Activated naive CD8-positive, alpha-beta T cell treated with anti-CD3 and anti-CD28 coated beads, Interleukin-2, amount 10 ng/mL, durations not matched to agents 7 days and 5 days (primary cell): ENCODE measurements at regions not wholly inside any gene's neighbourhood (a gene's known extent, or its start where the extent isn't known, plus 50 kb on each side); places are given as distances from the start of the nearest gene placed in this dataset.

Experiments
- ATAC-seq: fragments of 150-1000 bp; cut with Tn5 transposase; one replicate; pipeline ENCODE4 v1.10.0; 2021; ENCODE audit warnings: low read depth, moderate library complexity
- POLR2A ChIA-PET: fragments of 350-600 bp; sonication (Branson Sonifier 250); formaldehyde crosslinking; loops from one replicate; lab custom pipeline; 2021; ENCODE audit warnings: antibody characterized with exemption; lab: Charles Lee
- DNase-seq: peaks from one replicate; pipeline ENCODE4 v3.0.0; 2021
- H3K27ac Mint-ChIP-seq: one replicate; pipeline ENCODE4 v1.8.0; 2022; ENCODE audit warnings: mild to moderate bottlenecking, mixed read lengths
- H3K27me3 Mint-ChIP-seq: one replicate; pipeline ENCODE4 v1.8.0; 2022; ENCODE audit warnings: mild to moderate bottlenecking, moderate library complexity, mixed read lengths
- H3K36me3 Mint-ChIP-seq: one replicate; pipeline ENCODE4 v1.8.0; 2021; ENCODE audit warnings: mild to moderate bottlenecking, mixed read lengths
- H3K4me1 Mint-ChIP-seq: one replicate; pipeline ENCODE4 v1.8.0; 2021; ENCODE audit warnings: mixed read lengths
- H3K4me3 Mint-ChIP-seq: one replicate; pipeline ENCODE4 v1.8.0; 2022; ENCODE audit warnings: mild to moderate bottlenecking, moderate library complexity, mixed read lengths
- H3K9me3 Mint-ChIP-seq: one replicate; pipeline ENCODE4 v1.8.0; 2021; ENCODE audit warnings: mixed read lengths

DNA sequence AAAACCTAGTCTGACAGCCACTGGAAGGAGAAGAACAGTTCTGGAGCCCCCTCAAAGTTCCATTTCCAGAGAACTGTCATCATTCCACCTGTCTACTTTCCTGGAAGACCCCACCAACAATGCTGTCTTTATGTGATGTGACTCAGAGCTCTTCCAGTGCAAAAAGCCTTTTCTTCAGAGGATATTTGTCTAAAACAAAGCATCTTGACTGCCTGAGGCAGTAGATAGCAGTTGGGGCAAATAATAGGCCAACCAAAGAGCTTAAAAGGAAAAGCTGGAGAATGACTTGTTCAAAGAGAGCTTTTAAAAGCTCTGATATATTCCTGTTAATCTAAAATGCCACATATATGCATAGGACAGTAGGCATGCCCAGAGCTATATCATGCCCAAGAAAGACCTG, 62.6 kb downstream of the MIS18A start:
- no peak overlapping the region for H3K4me3 Mint-ChIP-seq
- H3K36me3 Mint-ChIP-seq, result no peaks in the 10 kb centered on the region
- no peak overlapping the region for H3K27ac Mint-ChIP-seq
- H3K9me3 Mint-ChIP-seq, result peaks cover 1% of the 10 kb centered on the region
- no peak for ATAC-seq
- POLR2A ChIA-PET, result no interaction called here
- peaks cover 2% of the 10 kb centered on the region for H3K27me3 Mint-ChIP-seq
- no peak for DNase-seq
- H3K4me1 Mint-ChIP-seq, result no peaks in the 10 kb centered on the region

GRCh38 chr21:32215306-32215685, 63.6 kb downstream of the MIS18A start:
- H3K9me3 Mint-ChIP-seq, result no peaks in the 10 kb centered on the region
- DNase-seq (no peak), ATAC-seq (no peak)
- no peak overlapping the region for H3K27ac Mint-ChIP-seq
- no peaks in the 10 kb centered on the region for H3K4me1 Mint-ChIP-seq
- H3K36me3 Mint-ChIP-seq, result no peaks in the 10 kb centered on the region
- H3K27me3 Mint-ChIP-seq, result peaks cover 2% of the 10 kb centered on the region
- POLR2A ChIA-PET, result no interaction called here
- no peak overlapping the region for H3K4me3 Mint-ChIP-seq

- Mint-ChIP-seq H3K9me3 (no peaks in the 10 kb centered on the region), H3K27ac (no peak overlapping the region), H3K4me3 (no peak overlapping the region), H3K4me1 (no peaks in the 10 kb centered on the region), H3K36me3 (no peaks in the 10 kb centered on the region), H3K27me3 (peaks cover 2% of the 10 kb centered on the region)
- no peak for DNase-seq
- POLR2A ChIA-PET, result no interaction called here
- no peak for ATAC-seq
Observed at GRCh38 chr21:32214654-32215305, 64.1 kb downstream of the MIS18A start.

- POLR2A ChIA-PET, result no interaction called here
- H3K9me3 Mint-ChIP-seq, result no peaks in the 10 kb centered on the region
- peaks cover 2% of the 10 kb centered on the region for H3K27me3 Mint-ChIP-seq
- ATAC-seq (no peak), DNase-seq (no peak)
- no peaks in the 10 kb centered on the region for H3K4me1 Mint-ChIP-seq
- H3K27ac Mint-ChIP-seq, result no peak overlapping the region
- H3K4me3 Mint-ChIP-seq, result no peak overlapping the region
- H3K36me3 Mint-ChIP-seq, result no peaks in the 10 kb centered on the region
Observed at GRCh38 chr21:32212116-32212515, 66.7 kb downstream of the MIS18A start.

- ATAC-seq, result no peak
Observed at GRCh38 chr21:32211306-32211705, 67.5 kb downstream of the MIS18A start.

DNA sequence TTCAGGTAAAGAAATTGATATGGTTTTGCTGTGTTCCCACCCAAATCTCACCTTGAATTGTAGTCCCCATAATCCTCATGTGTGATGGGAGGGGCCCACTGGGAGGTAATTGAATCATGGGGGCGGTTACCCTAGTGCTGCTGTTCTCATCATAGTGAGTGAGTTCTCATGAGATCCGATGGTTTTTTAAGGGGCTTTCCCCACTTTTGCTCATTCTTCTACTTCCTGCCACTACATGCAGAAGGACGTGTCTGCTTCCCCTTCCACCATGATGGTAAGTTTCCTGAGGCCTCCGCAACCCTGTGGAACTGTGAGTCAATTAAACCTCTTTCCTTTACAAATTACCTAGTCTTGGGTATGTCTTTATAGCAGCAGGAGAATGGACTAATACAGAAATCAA, 69.3 kb downstream of the MIS18A start:
- Mint-ChIP-seq H3K36me3 (no peaks in the 10 kb centered on the region), H3K9me3 (no peaks in the 10 kb centered on the region), H3K27ac (no peak overlapping the region), H3K27me3 (no peaks in the 10 kb centered on the region), H3K4me1 (no peaks in the 10 kb centered on the region), H3K4me3 (no peak overlapping the region)
- ATAC-seq, result no peak
- POLR2A ChIA-PET, result no interaction called here
- no peak for DNase-seq

More at GRCh38 chr21:32211306-32211705, 67.5 kb downstream of the MIS18A start:
- H3K4me3 Mint-ChIP-seq, result no peak overlapping the region
- H3K27me3 Mint-ChIP-seq, result no peaks in the 10 kb centered on the region
- H3K36me3 Mint-ChIP-seq, result no peaks in the 10 kb centered on the region
- DNase-seq, result no peak
- no peaks in the 10 kb centered on the region for H3K4me1 Mint-ChIP-seq
- H3K27ac Mint-ChIP-seq, result no peak overlapping the region
- POLR2A ChIA-PET, result no interaction called here
- no peaks in the 10 kb centered on the region for H3K9me3 Mint-ChIP-seq

GRCh38 chr21:32207406-32207716, 71.5 kb downstream of the MIS18A start:
- POLR2A ChIA-PET, result no interaction called here
- Mint-ChIP-seq H3K27me3 (peaks cover 3% of the 10 kb centered on the region), H3K4me3 (no peak overlapping the region), H3K36me3 (no peaks in the 10 kb centered on the region), H3K9me3 (no peaks in the 10 kb centered on the region), H3K27ac (no peak overlapping the region), H3K4me1 (no peaks in the 10 kb centered on the region)
- DNase-seq, result no peak
- ATAC-seq, result no peak

GRCh38 chr21:32206631-32207405, 72.0 kb downstream of the MIS18A start:
- ATAC-seq (no peak), DNase-seq (no peak)
- peaks cover 3% of the 10 kb centered on the region for H3K27me3 Mint-ChIP-seq
- H3K9me3 Mint-ChIP-seq, result no peaks in the 10 kb centered on the region
- H3K4me1 Mint-ChIP-seq, result no peaks in the 10 kb centered on the region
- H3K27ac Mint-ChIP-seq, result no peak overlapping the region
- POLR2A ChIA-PET, result no interaction called here
- no peaks in the 10 kb centered on the region for H3K36me3 Mint-ChIP-seq
- H3K4me3 Mint-ChIP-seq, result no peak overlapping the region

DNA sequence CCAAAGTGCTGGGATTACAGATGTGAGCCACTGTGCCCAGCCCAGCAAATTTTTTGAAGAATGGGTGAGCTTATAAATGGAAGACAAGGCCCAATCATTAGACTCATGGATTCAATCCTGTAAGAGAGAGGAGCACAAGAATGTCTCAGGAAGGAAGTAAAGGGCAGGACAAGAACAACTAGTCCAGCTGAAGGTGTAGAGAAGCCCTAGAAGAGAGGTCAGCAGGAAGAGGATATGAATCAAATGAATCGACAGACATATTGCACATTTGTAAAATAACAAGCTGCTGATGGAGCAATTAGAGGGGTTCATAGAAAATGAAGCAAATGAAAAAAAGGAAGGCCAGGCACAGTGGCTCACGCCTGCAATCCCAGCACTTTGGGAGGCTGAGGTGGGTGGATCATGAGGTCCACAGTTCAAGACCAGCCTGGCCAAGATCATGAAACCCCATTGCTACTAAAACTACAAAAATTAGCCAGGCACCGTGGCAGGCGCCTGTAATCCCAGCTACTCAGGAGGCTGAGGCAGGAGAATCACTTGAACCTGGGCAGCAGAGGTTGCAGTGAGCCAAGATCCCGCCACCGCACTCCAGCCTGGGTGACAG, 74.9 kb downstream of the MIS18A start:
- no peak overlapping the region for H3K4me3 Mint-ChIP-seq
- no peaks in the 10 kb centered on the region for H3K36me3 Mint-ChIP-seq
- no peaks in the 10 kb centered on the region for H3K9me3 Mint-ChIP-seq
- ATAC-seq, result no peak
- DNase-seq, result no peak
- no peak overlapping the region for H3K27ac Mint-ChIP-seq
- peaks cover 3% of the 10 kb centered on the region for H3K27me3 Mint-ChIP-seq
- no peaks in the 10 kb centered on the region for H3K4me1 Mint-ChIP-seq
- POLR2A ChIA-PET, result no interaction called here

DNA sequence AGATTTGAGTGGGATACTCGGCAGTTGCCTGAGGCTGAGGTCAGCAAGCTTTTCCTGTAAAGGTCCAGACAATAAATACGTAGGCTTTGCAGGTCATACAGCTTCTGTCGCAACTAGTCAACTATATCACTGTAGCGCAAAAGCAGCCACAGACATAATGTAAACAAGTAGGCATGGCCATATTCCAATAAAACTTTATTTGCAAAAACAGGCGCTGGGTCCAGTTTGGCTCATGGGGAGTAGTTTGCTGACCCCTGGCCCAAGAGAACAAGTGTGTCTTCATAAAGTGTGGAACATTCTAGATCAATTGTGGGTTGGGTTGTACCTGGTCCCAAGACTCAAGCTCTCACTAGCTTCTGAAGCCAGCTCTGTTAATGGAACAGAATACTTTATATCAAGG, 78.8 kb downstream of the MIS18A start:
- H3K9me3 Mint-ChIP-seq, result no peaks in the 10 kb centered on the region
- no peak overlapping the region for H3K27ac Mint-ChIP-seq
- DNase-seq, result no peak
- no peak overlapping the region for H3K4me3 Mint-ChIP-seq
- no peak for ATAC-seq
- H3K36me3 Mint-ChIP-seq, result no peaks in the 10 kb centered on the region
- H3K27me3 Mint-ChIP-seq, result peaks cover 5% of the 10 kb centered on the region
- POLR2A ChIA-PET, result no interaction called here
- H3K4me1 Mint-ChIP-seq, result no peaks in the 10 kb centered on the region

GRCh38 chr21:32198384-32198783, 80.5 kb downstream of the MIS18A start:
- ATAC-seq, result no peak
- H3K27me3 Mint-ChIP-seq, result peaks cover 5% of the 10 kb centered on the region
- no peak overlapping the region for H3K4me3 Mint-ChIP-seq
- POLR2A ChIA-PET, result no interaction called here
- H3K27ac Mint-ChIP-seq, result no peak overlapping the region
- H3K36me3 Mint-ChIP-seq, result no peaks in the 10 kb centered on the region
- DNase-seq, result no peak
- H3K4me1 Mint-ChIP-seq, result no peaks in the 10 kb centered on the region
- H3K9me3 Mint-ChIP-seq, result no peaks in the 10 kb centered on the region

- no peak for DNase-seq
- POLR2A ChIA-PET, result no interaction called here
- Mint-ChIP-seq H3K9me3 (no peaks in the 10 kb centered on the region), H3K36me3 (no peaks in the 10 kb centered on the region), H3K27ac (no peak overlapping the region), H3K27me3 (peaks cover 3% of the 10 kb centered on the region), H3K4me3 (no peak overlapping the region), H3K4me1 (no peaks in the 10 kb centered on the region)
- no peak for ATAC-seq
Observed at GRCh38 chr21:32197896-32198295, 81.0 kb downstream of the MIS18A start.

GRCh38 chr21:32196001-32196400, 82.8 kb downstream of the MIS18A start:
- POLR2A ChIA-PET, result no interaction called here
- H3K36me3 Mint-ChIP-seq, result no peaks in the 10 kb centered on the region
- no peak overlapping the region for H3K27ac Mint-ChIP-seq
- peaks cover 2% of the 10 kb centered on the region for H3K27me3 Mint-ChIP-seq
- no peak for ATAC-seq
- H3K4me3 Mint-ChIP-seq, result no peak overlapping the region
- DNase-seq, result no peak
- H3K9me3 Mint-ChIP-seq, result no peaks in the 10 kb centered on the region
- peaks cover 3% of the 10 kb centered on the region for H3K4me1 Mint-ChIP-seq

GRCh38 chr21:32193098-32193465, 85.8 kb downstream of the MIS18A start:
- ATAC-seq (no peak), DNase-seq (no peak)
- no peaks in the 10 kb centered on the region for H3K36me3 Mint-ChIP-seq
- no peaks in the 10 kb centered on the region for H3K9me3 Mint-ChIP-seq
- no peak overlapping the region for H3K4me3 Mint-ChIP-seq
- peaks cover 4% of the 10 kb centered on the region for H3K27me3 Mint-ChIP-seq
- POLR2A ChIA-PET, result no interaction called here
- H3K27ac Mint-ChIP-seq, result no peak overlapping the region
- H3K4me1 Mint-ChIP-seq, result peaks cover 8% of the 10 kb centered on the region
